ENCODE measurements at regions not wholly inside any gene's neighbourhood (a gene's known extent, or its start where the extent isn't known, plus 50 kb on each side); places are given as distances from the start of the nearest gene placed in this dataset.

DNA sequence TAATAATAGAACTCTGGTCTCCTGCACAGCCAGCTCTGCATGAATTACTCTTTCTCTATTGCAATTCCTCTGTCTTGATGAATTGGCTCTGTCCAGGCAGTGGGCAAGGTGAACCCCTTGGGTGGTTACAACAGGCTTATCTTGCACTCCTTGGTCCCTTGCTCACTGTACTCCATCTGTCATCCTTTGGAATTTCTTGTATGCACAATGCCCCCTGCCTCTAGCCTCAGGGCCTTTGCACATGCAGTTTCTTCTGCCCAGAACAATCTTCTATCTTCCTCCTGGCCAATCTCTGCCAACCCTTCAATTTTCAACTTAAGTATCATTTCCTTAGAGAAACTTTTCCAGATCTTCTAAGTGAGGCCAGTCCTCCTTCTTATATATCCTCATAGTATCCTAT is 114.7 kb upstream of the NLRP1 start:
- TF ChIP-seq, protein P1, sequence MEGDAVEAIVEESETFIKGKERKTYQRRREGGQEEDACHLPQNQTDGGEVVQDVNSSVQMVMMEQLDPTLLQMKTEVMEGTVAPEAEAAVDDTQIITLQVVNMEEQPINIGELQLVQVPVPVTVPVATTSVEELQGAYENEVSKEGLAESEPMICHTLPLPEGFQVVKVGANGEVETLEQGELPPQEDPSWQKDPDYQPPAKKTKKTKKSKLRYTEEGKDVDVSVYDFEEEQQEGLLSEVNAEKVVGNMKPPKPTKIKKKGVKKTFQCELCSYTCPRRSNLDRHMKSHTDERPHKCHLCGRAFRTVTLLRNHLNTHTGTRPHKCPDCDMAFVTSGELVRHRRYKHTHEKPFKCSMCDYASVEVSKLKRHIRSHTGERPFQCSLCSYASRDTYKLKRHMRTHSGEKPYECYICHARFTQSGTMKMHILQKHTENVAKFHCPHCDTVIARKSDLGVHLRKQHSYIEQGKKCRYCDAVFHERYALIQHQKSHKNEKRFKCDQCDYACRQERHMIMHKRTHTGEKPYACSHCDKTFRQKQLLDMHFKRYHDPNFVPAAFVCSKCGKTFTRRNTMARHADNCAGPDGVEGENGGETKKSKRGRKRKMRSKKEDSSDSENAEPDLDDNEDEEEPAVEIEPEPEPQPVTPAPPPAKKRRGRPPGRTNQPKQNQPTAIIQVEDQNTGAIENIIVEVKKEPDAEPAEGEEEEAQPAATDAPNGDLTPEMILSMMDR (IDR thresholded peaks at IDR 0.05; ENCODE audit: insufficient read depth, low read length, poor library complexity, severe bottlenecking): no peak
- TF ChIP-seq EZH2phosphoT487 (conservative IDR thresholded peaks at IDR 0.05; ENCODE audit: low read length): no peak

All from SU-DHL-6 (cell line).